Muscle of leg (tissue), 3 donors: ENCODE measurements at regions not wholly inside any gene's neighbourhood (a gene's known extent, or its start where the extent isn't known, plus 50 kb on each side); places are given as distances from the start of the nearest gene placed in this dataset.

Experiments used
- DNase-seq: peaks from one replicate; pipeline ENCODE4 v3.0.0; 2013
- H3K27ac ChIP-seq: one replicate; pipeline ENCODE4 v1.5.1; 2013; ENCODE audit warnings: mild to moderate bottlenecking, low read length, control low read depth
- H3K27me3 ChIP-seq: one replicate; pipeline ENCODE4 v1.6.1; 2013; ENCODE audit warnings: low read length; ENCODE audit not compliant: control insufficient read depth, insufficient read depth
- H3K36me3 ChIP-seq: one replicate; pipeline ENCODE4 v1.6.1; 2013; ENCODE audit warnings: low read length; ENCODE audit not compliant: control insufficient read depth, insufficient read depth
- H3K4me1 ChIP-seq: one replicate; pipeline ENCODE4 v1.6.1; 2013; ENCODE audit warnings: low read length; ENCODE audit not compliant: control insufficient read depth, insufficient read depth
- H3K4me3 ChIP-seq: one replicate; pipeline ENCODE4 v1.5.1; 2013; ENCODE audit warnings: low read length, control low read depth
- H3K9me3 ChIP-seq: replicated peaks from 2 replicates; pipeline ENCODE4 v1.6.1; 2013; ENCODE audit warnings: low read depth, low read length; ENCODE audit not compliant: control insufficient read depth
- WGBS: methylation state at CpG from one replicate; pipeline ENCODE4 v1.1.5; 2013; ENCODE audit warnings: missing lambda C conversion rate; ENCODE audit not compliant: insufficient coverage; 5-methylcytosine and 5-hydroxymethylcytosine counted together

DNA sequence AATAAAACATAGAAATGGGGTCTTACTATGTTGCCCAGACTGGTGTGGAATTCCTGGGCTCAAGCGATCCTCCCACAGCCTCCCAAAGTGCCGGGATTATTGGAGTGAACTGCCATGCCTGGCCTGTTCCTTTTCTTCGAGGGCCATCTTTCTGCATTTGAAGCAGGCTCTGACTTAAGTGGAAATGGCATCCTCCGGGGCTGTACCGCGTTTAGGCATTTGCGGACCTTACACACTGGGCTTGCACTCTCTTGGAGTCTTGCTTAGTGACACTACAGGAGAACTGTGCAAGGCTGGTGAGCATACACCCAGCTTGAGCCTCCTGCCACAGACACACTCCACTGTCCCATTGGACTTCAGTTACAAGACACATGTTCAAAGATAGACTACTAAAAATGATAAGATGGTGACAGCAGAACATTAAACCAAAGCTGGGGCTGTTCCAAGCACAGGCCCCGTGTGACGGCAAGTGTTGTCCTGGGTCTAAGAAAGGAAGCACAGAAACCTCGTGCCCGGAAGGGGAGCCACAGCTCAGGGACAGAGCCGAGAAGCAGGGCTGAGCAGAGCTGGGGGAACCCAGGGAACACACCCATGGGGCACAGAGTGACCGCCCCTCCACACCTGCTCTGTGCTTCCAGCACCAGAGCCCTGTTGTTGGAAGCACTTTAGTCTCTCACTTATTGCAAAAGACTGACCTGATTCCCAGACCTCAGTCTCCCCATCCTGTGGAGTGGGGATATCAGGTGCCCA, 59.0 kb upstream of the SHANK2 start:
- 72% methylated on average over 12 of the region's 13 CpGs for WGBS
- Histone ChIP-seq H3K27me3 (no peaks in the 10 kb centered on the region), H3K27ac (no peak overlapping the region), H3K36me3 (no peaks in the 10 kb centered on the region), H3K4me3 (no peak overlapping the region), H3K4me1 (peaks cover 2% of the 10 kb centered on the region), H3K9me3 (no peaks in the 10 kb centered on the region)
- no peak for DNase-seq

DNA sequence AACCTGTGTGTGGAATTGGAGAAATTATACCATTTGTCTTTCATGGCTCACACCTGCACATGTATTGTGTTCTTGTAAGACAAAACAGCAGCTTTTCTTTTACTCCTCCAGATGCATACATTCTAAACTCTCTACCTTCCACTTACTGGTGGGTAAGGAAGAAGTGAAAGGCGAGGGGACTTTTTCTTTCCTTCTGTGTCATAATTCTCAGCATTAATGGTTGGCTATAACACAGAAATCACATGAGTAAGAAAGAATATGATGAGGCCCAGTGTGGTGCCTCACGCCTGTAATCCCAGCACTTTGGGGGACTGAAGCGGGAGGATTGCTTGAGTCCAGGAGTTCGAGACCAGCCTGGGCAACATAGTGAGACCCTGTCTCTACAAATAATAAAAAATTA, 57.8 kb upstream of the SHANK2 start:
- Histone ChIP-seq H3K4me1 (peaks cover 2% of the 10 kb centered on the region), H3K27ac (no peak overlapping the region), H3K27me3 (peaks cover under 1% of the 10 kb centered on the region), H3K4me3 (no peak overlapping the region), H3K9me3 (no peaks in the 10 kb centered on the region), H3K36me3 (no peaks in the 10 kb centered on the region)
- no peak for DNase-seq
- WGBS: no CpG with 5 or more reads among the region's 4 CpGs

DNA sequence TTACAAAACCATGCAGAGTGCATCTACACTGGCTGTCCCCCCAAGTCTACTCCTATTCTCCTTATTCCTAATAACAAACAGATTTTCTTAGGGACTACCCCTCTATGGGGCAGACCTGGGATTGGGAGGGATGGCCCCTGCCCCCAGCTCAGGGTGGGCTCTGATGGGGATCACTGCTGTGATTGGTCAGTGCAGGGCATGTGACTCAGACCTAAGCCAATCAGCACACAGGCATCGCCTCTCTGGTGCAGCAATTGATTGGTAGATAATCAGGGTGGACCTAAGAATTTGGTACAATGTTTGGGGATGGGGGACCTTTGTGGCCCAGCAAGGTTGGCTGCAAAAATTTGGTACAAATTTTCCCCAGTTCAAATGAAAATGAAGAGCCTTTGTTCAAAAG, 57.2 kb upstream of the SHANK2 start:
- H3K4me1 ChIP-seq: peaks cover 2% of the 10 kb centered on the region
- peaks cover 3% of the 10 kb centered on the region for H3K27me3 ChIP-seq
- no peaks in the 10 kb centered on the region for H3K36me3 ChIP-seq
- DNase-seq: no peak
- WGBS: no CpG with 5 or more reads among the region's 1 CpG
- H3K4me3 ChIP-seq: no peak overlapping the region
- H3K27ac ChIP-seq: no peak overlapping the region
- no peaks in the 10 kb centered on the region for H3K9me3 ChIP-seq

DNA sequence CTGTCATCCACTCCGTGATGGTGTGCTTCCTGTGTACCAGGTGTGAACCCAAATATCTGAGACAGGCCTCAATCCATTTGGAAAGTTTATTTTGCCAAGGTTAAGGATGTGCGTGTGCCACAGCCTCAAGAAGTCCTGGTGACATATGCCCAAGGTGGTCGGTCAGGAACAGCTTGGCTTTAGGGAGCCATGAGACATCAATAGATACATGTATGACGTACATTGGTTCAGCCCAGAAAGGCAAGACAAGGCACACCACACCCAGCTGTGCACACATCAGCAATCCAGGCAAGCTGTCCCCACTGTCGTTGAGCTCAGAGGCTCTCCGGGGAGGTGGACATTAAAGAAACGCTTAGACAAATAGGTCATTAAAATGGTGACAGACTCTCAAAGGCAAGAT, 56.8 kb upstream of the SHANK2 start:
- Histone ChIP-seq H3K9me3 (no peaks in the 10 kb centered on the region), H3K27me3 (peaks cover 3% of the 10 kb centered on the region), H3K4me1 (peaks cover 2% of the 10 kb centered on the region), H3K36me3 (no peaks in the 10 kb centered on the region), H3K27ac (no peak overlapping the region), H3K4me3 (no peak overlapping the region)
- 85% methylated on average over 4 of the region's 7 CpGs for whole genome bisulfite sequencing
- no peak for DNase-seq

DNA sequence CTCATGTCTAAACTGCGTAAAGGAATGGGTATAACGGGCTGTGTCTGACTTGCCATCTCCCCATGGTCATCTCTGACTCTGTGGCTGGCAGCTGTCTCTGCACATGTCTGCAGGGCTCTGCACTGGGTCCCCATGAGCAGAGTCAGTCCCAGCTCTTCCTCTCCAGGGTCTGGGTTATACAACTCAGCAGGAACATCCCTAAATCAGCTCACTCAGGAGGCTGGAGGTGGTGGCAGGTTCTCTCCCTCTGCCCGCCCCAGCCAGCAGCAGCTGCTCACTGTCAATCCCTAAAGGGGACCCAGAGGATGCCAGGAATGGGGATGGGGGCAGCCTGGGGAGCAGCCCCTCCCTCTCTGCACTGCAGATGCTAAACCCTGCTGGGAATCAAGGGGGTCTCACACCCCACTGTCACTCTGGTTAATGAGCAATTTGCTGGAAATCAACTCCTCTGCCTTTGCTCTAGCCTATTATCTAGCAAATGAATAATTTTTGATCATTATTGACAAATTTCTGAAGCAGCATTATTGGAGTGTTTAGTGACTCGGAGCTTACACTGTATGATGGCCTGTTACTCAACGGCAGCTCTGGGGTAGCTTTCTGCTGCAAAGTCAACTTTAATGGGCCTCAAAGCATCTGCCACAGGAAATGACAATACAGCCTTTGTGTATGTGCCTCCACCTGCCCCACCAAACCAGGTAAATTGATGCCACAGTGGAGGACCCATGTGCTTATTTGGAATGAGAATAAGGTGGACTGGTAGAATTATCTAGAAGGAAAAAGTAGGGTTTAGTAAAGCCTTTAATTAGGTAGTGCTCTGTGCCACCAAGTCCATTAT, 55.7 kb upstream of the SHANK2 start:
- peaks cover 3% of the 10 kb centered on the region for H3K27me3 ChIP-seq
- H3K36me3 ChIP-seq: no peaks in the 10 kb centered on the region
- no peak overlapping the region for H3K4me3 ChIP-seq
- no peak for DNase-seq
- no peak overlapping the region for H3K27ac ChIP-seq
- no peaks in the 10 kb centered on the region for H3K9me3 ChIP-seq
- WGBS: 70% methylated on average over 3 of the region's 5 CpGs
- peaks cover 2% of the 10 kb centered on the region for H3K4me1 ChIP-seq

DNA sequence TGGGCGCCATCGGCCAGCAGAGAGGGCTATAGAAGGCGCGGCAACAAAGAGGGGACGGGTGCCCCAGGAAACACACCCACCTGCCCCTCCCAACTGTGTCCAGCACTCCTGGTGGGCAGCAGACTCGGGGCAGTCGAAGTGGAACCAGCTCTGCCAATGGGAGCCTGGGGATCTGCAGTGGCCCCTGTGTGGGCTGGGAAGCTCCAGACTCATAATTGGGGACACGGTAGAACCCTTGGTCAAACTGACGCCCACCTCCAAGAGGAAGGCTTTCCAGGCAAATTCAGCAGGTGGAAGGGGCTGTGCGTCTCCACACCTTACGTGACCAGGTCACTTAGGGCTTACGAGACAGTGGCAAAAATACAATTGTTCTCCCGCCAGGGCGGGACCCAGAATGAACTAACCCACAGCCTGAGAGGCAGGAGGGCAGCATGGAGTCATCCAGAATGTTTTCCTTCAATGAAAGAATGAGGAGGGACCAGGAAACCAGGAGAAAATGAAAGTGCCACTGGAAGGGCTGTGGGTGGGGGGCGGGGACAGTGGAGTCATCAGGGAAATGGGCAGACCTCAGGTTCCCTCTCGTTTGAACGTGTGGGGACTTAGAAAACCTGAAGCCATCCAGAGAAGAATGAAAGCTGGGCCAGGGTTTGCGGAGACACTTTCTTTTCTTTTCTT, 53.2 kb upstream of the SHANK2 start:
- Histone ChIP-seq H3K4me3 (no peak overlapping the region), H3K27me3 (peaks cover 13% of the 10 kb centered on the region), H3K9me3 (no peaks in the 10 kb centered on the region), H3K36me3 (no peaks in the 10 kb centered on the region), H3K27ac (no peak overlapping the region), H3K4me1 (no peaks in the 10 kb centered on the region)
- 81% methylated on average over 13 of the region's 18 CpGs for WGBS
- no peak for DNase-seq

DNA sequence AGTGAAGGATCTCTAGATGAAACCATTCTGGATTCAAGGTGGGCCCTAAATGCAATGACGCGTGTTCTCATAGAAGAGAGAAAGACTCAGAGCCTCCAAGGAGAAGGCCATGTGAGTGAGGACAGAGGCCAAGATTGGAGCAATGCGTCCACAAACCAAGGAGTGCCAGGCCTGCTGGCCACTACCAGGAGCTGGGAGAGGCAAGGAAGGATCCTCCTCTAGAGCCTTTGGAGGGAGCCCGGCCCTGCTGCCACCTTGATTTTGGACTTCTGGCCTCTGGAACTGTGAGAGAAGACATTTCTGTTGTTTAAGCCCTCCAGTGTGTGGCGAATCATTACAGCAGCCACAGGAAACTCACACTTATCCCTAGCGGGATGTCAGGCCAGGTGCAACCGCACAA, 52.7 kb upstream of the SHANK2 start:
- Histone ChIP-seq H3K4me1 (no peaks in the 10 kb centered on the region), H3K4me3 (no peak overlapping the region), H3K9me3 (no peaks in the 10 kb centered on the region), H3K27ac (no peak overlapping the region), H3K27me3 (peaks cover 13% of the 10 kb centered on the region), H3K36me3 (no peaks in the 10 kb centered on the region)
- WGBS: 88% methylated on average over 4 of the region's 7 CpGs
- no peak for DNase-seq

DNA sequence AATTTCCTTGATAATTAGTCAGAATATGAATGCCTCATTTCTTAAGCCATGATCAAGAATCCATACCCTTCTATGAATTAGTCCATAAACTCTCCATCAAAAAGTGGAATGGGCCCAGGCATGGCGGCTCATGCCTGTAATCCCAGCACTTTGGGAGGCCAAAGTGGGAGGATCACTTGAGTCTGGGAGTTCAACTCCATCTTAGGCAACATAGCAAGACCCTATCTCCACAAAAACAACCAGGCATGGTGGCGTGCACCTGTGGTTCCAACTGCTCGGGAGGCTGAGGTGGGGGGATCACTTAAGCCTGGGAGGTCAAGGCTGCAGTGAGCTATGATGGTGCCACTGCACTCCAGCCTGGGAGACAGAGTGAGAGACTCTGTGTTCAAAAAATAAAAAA, 52.1 kb upstream of the SHANK2 start:
- Histone ChIP-seq H3K27ac (no peak overlapping the region), H3K36me3 (no peaks in the 10 kb centered on the region), H3K27me3 (peaks cover 13% of the 10 kb centered on the region), H3K9me3 (no peaks in the 10 kb centered on the region), H3K4me1 (no peaks in the 10 kb centered on the region), H3K4me3 (no peak overlapping the region)
- no peak for DNase-seq
- no CpG with 5 or more reads among the region's 3 CpGs for WGBS

DNA sequence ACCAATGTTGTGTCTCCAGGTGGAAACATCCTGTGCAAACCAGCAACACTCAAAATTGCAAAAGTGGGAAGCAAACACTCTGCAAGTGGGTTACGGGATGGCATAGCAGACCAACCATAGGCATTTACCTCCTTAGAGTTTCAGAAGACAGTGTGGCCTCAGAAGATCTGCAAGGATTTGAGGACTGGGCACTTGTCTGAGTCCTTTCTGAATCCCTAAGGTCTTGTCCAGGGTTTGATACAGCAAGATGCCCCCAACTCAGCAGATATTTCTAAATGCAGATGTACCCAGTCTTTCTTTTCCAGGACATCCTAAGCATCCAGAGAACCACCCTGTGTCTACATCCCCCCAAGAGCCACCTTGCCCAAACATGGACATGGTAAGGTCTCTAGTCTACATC, 51.7 kb upstream of the SHANK2 start:
- DNase-seq: no peak
- H3K4me3 ChIP-seq: no peak overlapping the region
- H3K27ac ChIP-seq: no peak overlapping the region
- H3K4me1 ChIP-seq: no peaks in the 10 kb centered on the region
- peaks cover 13% of the 10 kb centered on the region for H3K27me3 ChIP-seq
- no peaks in the 10 kb centered on the region for H3K36me3 ChIP-seq
- H3K9me3 ChIP-seq: no peaks in the 10 kb centered on the region
- WGBS: 80% methylated on average over 1 of the region's 1 CpG

DNA sequence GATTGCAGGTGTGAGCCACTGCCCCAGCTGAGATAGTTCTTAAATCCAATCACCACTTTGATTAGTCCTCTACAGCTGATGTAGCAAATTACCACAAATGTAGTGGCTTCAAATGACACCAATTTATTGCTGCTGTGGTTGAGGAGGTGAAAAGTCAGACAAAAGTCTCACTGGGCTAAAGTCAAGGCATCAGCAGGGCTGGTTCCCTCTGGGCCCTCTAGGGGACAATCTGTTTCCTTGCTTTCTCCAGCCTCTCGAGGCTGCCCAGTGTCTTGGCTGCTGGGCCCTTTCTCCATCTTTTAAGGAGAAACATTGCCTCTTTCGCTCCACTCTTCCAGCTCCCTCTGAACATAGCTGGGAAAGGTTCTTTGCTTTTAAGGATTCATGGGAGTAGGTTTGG, 50.5 kb upstream of the SHANK2 start:
- Histone ChIP-seq H3K4me3 (no peak overlapping the region), H3K27me3 (peaks cover 16% of the 10 kb centered on the region), H3K27ac (no peak overlapping the region), H3K9me3 (no peaks in the 10 kb centered on the region), H3K4me1 (no peaks in the 10 kb centered on the region), H3K36me3 (no peaks in the 10 kb centered on the region)
- DNase-seq: no peak
- 60% methylated on average over 1 of the region's 2 CpGs for WGBS
